SU-DHL-6 (cell line): ENCODE measurements at regions not wholly inside any gene's neighbourhood (a gene's known extent, or its start where the extent isn't known, plus 50 kb on each side); places are given as distances from the start of the nearest gene placed in this dataset.

ENCODE experiments used
- CTCF ChIP-seq: fragments of 200-600 bp; sonication (generic); IDR thresholded peaks from one replicate; pipeline ENCODE4 v1.5.1; 2017; ENCODE audit warnings: antibody characterized with exemption, mild to moderate bottlenecking, low read length, moderate library complexity; ENCODE audit not compliant: insufficient read depth, poor library complexity, severe bottlenecking
- EZH2phosphoT487 ChIP-seq: fragments of 200-600 bp; sonication (generic), shearing (Covaris generic); conservative IDR thresholded peaks from 2 replicates; pipeline ENCODE4 v1.6.1; 2018; ENCODE audit warnings: mild to moderate bottlenecking, antibody characterized with exemption, low read length, moderate library complexity, mixed read lengths

GRCh38 chr4:138963412-138963811, 52.2 kb upstream of the NOCT start:
- TF ChIP-seq CTCF = no peak
- TF ChIP-seq EZH2phosphoT487 = no peak
